HEK293 (cell line): ENCODE measurements at regions not wholly inside any gene's neighbourhood (a gene's known extent, or its start where the extent isn't known, plus 50 kb on each side); places are given as distances from the start of the nearest gene placed in this dataset.

Source experiments
- GLI4 ChIP-seq: fragments of 450-650 bp; formaldehyde crosslinking; IDR thresholded peaks from 2 replicates; pipeline ENCODE4 v1.5.1; 2016; ENCODE audit warnings: missing biosample characterization, missing genetic modification characterization
- MYNN ChIP-seq: fragments of 450-650 bp; formaldehyde crosslinking; IDR thresholded peaks from 2 replicates; pipeline ENCODE4 v1.5.1; 2016; ENCODE audit warnings: missing biosample characterization, missing genetic modification characterization, borderline replicate concordance
- PRDM1 ChIP-seq: fragments of 450-650 bp; formaldehyde crosslinking; IDR thresholded peaks from 2 replicates; pipeline ENCODE4; 2016; ENCODE audit warnings: missing biosample characterization, missing genetic modification characterization
- ZNF792 ChIP-seq: fragments of 450-650 bp; formaldehyde crosslinking; IDR thresholded peaks from 2 replicates; pipeline ENCODE4 v1.5.1; 2016; ENCODE audit warnings: missing biosample characterization, missing genetic modification characterization
- ZSCAN30 ChIP-seq: fragments of 450-650 bp; IDR thresholded peaks from 2 replicates; pipeline ENCODE4 v1.5.1; 2018; ENCODE audit warnings: missing biosample characterization, mild to moderate bottlenecking, missing genetic modification characterization, moderate library complexity
- TF ChIP-seq, protein P1 (sequence below): fragments of 450-650 bp; formaldehyde crosslinking; IDR thresholded peaks from 2 replicates; pipeline ENCODE4 v1.5.1; 2016; ENCODE audit warnings: missing biosample characterization, missing genetic modification characterization
- TF ChIP-seq, protein P2 (sequence below): fragments of 450-650 bp; formaldehyde crosslinking; IDR thresholded peaks from 2 replicates; pipeline ENCODE4 v1.5.1; 2016; ENCODE audit warnings: missing biosample characterization, missing genetic modification characterization

DNA sequence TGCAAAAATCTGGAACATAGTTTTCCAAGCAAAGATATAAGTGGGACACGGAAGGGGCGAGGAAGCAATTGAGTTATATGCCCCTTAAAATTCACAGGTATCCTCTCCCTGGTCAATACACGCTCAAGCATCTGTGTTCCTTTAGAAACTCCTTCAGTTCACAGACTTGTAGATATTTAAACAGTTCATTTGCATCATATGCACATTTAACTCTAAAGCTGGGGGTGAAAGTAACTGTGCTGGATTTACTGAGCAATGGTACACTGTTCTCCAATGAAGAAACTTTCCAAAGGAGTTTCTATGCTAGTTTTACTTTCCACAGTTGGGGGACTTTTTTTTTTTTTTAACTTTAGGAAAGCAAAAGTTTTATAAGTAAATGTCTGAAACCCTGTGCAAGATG lies 293.0 kb upstream of the TNP1 start:
- TF ChIP-seq MYNN (no peak), PRDM1 (no peak), ZSCAN30 (tag by site-specific recombination) (no peak), ZNF792 (tag by site-specific recombination) (no peak), GLI4 (tag by site-specific recombination) (no peak)
- TF ChIP-seq, protein P1, sequence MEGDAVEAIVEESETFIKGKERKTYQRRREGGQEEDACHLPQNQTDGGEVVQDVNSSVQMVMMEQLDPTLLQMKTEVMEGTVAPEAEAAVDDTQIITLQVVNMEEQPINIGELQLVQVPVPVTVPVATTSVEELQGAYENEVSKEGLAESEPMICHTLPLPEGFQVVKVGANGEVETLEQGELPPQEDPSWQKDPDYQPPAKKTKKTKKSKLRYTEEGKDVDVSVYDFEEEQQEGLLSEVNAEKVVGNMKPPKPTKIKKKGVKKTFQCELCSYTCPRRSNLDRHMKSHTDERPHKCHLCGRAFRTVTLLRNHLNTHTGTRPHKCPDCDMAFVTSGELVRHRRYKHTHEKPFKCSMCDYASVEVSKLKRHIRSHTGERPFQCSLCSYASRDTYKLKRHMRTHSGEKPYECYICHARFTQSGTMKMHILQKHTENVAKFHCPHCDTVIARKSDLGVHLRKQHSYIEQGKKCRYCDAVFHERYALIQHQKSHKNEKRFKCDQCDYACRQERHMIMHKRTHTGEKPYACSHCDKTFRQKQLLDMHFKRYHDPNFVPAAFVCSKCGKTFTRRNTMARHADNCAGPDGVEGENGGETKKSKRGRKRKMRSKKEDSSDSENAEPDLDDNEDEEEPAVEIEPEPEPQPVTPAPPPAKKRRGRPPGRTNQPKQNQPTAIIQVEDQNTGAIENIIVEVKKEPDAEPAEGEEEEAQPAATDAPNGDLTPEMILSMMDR (tag by site-specific recombination) = no peak
- TF ChIP-seq, protein P2, sequence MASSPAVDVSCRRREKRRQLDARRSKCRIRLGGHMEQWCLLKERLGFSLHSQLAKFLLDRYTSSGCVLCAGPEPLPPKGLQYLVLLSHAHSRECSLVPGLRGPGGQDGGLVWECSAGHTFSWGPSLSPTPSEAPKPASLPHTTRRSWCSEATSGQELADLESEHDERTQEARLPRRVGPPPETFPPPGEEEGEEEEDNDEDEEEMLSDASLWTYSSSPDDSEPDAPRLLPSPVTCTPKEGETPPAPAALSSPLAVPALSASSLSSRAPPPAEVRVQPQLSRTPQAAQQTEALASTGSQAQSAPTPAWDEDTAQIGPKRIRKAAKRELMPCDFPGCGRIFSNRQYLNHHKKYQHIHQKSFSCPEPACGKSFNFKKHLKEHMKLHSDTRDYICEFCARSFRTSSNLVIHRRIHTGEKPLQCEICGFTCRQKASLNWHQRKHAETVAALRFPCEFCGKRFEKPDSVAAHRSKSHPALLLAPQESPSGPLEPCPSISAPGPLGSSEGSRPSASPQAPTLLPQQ (tag by site-specific recombination) = no peak
